ENCODE measurements at regions not wholly inside any gene's neighbourhood (a gene's known extent, or its start where the extent isn't known, plus 50 kb on each side); places are given as distances from the start of the nearest gene placed in this dataset.

- TF ChIP-seq, protein P1, sequence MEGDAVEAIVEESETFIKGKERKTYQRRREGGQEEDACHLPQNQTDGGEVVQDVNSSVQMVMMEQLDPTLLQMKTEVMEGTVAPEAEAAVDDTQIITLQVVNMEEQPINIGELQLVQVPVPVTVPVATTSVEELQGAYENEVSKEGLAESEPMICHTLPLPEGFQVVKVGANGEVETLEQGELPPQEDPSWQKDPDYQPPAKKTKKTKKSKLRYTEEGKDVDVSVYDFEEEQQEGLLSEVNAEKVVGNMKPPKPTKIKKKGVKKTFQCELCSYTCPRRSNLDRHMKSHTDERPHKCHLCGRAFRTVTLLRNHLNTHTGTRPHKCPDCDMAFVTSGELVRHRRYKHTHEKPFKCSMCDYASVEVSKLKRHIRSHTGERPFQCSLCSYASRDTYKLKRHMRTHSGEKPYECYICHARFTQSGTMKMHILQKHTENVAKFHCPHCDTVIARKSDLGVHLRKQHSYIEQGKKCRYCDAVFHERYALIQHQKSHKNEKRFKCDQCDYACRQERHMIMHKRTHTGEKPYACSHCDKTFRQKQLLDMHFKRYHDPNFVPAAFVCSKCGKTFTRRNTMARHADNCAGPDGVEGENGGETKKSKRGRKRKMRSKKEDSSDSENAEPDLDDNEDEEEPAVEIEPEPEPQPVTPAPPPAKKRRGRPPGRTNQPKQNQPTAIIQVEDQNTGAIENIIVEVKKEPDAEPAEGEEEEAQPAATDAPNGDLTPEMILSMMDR (IDR thresholded peaks at IDR 0.05): no peak
- no peak for TF ChIP-seq POLR2A (IDR thresholded peaks at IDR 0.05)
These were observed 296.8 kb upstream of the SGCG start for GRCh38 chr13:22883956-22884355.
